Chondrocyte (in vitro differentiated cells): ENCODE measurements at regions not wholly inside any gene's neighbourhood (a gene's known extent, or its start where the extent isn't known, plus 50 kb on each side); places are given as distances from the start of the nearest gene placed in this dataset.
A peak's percentile ranks its signal among the peaks of the same experiment; 100 is the strongest.
"Not testable (repeated sequence)": the region's sequence is repeated elsewhere in the genome, so short reads cannot be mapped to it uniquely, and the experiment has no call there.

Experiments
- DNase-seq: peaks from one replicate; pipeline ENCODE4 v3.0.0; 2021; ENCODE audit warnings: mixed read lengths, low spot score
- H3K27ac Mint-ChIP-seq: one replicate; pipeline ENCODE4 v1.8.0; 2021; ENCODE audit warnings: mild to moderate bottlenecking, moderate library complexity, mixed read lengths; ENCODE audit not compliant: unreplicated experiment
- H3K27me3 Mint-ChIP-seq: 2 replicates; pipeline ENCODE4 v1.8.0; 2021; ENCODE audit warnings: low read depth, mixed read lengths
- H3K36me3 Mint-ChIP-seq: 2 replicates; pipeline ENCODE4 v1.8.0; 2021; ENCODE audit warnings: low read depth, mixed read lengths
- H3K4me1 Mint-ChIP-seq: 2 replicates; pipeline ENCODE4 v1.8.0; 2021; ENCODE audit warnings: low read depth, mild to moderate bottlenecking, mixed read lengths
- H3K4me3 Mint-ChIP-seq: one replicate; pipeline ENCODE4 v1.8.0; 2021; ENCODE audit warnings: mild to moderate bottlenecking, moderate library complexity, mixed read lengths; ENCODE audit not compliant: unreplicated experiment
- H3K9me3 Mint-ChIP-seq: 2 replicates; pipeline ENCODE4 v1.8.0; 2021; ENCODE audit warnings: low read depth, mixed read lengths
- TF ChIP-seq, protein P1 (sequence below): fragments of 200-600 bp; sonication (generic); IDR thresholded peaks from 2 replicates; pipeline ENCODE4 v1.5.0; 2021; ENCODE audit warnings: antibody characterized with exemption, mild to moderate bottlenecking, moderate library complexity

DNA sequence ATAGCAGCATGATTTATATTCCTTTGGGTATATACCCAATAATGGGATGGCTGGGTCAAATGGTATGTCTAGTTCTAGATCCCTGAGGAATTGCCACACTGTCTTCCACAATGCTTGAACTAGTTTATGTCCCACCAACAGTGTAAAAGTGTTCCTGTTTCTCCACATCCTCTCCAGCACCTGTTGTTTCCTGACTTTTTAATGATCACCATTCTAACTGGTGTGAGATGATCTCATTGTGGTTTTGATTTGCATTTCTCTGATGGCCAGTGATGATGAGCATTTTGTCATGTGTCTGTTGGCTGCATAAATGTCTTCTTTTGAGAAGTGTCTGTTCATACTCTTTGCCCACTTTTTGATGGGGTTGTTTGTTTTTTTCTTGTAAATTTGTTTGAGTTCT, 54.0 kb upstream of the GPR89A start:
- H3K4me1 Mint-ChIP-seq, H3K4me3 Mint-ChIP-seq, DNase-seq, H3K27ac Mint-ChIP-seq, H3K36me3 Mint-ChIP-seq: not testable (repeated sequence)
- Mint-ChIP-seq H3K9me3 (peaks cover 16% of the 10 kb centered on the region), H3K27me3 (peaks cover 41% of the 10 kb centered on the region)

DNA sequence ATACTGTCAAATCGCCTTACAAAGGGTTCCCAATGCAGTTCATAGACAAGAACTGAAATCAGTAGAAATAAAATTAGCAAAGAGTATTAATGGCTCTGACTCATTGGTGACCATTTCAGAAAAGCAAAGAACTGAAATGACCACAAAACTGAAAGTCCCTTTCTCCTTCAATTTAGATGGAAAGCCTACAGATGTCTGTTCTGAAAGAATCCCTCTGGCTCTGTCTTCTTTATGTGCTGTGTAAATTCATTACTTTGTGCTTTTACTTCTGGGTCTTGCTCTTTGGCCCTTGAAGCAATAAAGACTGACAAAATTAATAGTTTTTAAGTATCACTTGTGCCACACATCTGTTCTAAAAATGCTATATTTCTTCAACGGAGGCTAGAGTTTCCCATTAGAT, 62.7 kb upstream of the GPR89A start:
- Mint-ChIP-seq H3K27ac (no peak overlapping the region), H3K4me3 (no peak overlapping the region), H3K4me1 (peaks cover 17% of the 10 kb centered on the region), H3K36me3 (no peaks in the 10 kb centered on the region), H3K27me3 (peaks cover 8% of the 10 kb centered on the region), H3K9me3 (no peaks in the 10 kb centered on the region)
- TF ChIP-seq, protein P1, sequence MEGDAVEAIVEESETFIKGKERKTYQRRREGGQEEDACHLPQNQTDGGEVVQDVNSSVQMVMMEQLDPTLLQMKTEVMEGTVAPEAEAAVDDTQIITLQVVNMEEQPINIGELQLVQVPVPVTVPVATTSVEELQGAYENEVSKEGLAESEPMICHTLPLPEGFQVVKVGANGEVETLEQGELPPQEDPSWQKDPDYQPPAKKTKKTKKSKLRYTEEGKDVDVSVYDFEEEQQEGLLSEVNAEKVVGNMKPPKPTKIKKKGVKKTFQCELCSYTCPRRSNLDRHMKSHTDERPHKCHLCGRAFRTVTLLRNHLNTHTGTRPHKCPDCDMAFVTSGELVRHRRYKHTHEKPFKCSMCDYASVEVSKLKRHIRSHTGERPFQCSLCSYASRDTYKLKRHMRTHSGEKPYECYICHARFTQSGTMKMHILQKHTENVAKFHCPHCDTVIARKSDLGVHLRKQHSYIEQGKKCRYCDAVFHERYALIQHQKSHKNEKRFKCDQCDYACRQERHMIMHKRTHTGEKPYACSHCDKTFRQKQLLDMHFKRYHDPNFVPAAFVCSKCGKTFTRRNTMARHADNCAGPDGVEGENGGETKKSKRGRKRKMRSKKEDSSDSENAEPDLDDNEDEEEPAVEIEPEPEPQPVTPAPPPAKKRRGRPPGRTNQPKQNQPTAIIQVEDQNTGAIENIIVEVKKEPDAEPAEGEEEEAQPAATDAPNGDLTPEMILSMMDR: no peak
- DNase-seq: no peak

DNA sequence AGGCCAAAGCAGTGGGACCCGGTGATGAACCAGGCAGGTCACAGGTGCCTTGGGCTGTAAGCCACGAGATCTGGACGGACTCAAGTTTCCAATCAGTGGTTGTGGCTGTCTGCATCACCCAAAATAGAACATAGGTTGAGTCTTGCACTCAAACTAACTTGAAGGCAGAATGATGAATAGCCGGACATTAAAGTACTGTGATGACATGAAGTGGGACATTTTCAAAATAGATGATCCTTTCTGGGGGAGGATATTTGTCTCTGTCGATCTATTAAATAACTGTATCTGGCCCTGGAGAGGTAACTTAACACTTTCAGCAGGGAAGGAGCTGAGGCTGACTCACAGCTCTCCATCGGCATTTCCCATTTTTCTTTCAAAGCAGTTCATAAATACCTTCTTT, 66.1 kb upstream of the GPR89A start:
- H3K27me3 Mint-ChIP-seq, DNase-seq, H3K36me3 Mint-ChIP-seq, H3K9me3 Mint-ChIP-seq: not testable (repeated sequence)
- Mint-ChIP-seq H3K27ac (peak overlapping the region; percentile 90), H3K4me3 (peak overlapping the region; percentile 31), H3K4me1 (peaks cover 17% of the 10 kb centered on the region)

DNA sequence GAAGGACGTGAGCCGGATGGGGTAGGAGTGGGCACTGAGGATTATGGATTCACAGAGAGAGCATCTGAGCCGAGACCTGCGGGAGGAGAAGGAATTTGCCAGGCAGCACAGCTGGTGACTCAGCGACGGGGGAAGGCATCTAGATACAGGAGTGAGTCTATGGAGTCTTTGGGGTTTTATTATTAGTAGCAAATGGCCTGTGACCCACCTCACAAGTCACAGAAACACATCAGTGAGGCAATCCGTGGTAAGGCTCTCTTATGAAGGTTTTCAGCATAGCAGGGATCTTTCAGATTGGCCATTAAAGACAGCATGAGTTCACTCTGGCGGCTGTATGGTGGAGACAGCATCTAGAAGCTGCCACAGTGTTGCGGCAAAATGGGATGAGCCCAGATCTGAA, 66.5 kb upstream of the GPR89A start:
- H3K36me3 Mint-ChIP-seq, DNase-seq, H3K9me3 Mint-ChIP-seq: not testable (repeated sequence)
- Mint-ChIP-seq H3K4me3 (peak overlapping the region; percentile 5), H3K27me3 (peaks cover 12% of the 10 kb centered on the region), H3K27ac (peak overlapping the region; percentile 90), H3K4me1 (peaks cover 17% of the 10 kb centered on the region)

DNA sequence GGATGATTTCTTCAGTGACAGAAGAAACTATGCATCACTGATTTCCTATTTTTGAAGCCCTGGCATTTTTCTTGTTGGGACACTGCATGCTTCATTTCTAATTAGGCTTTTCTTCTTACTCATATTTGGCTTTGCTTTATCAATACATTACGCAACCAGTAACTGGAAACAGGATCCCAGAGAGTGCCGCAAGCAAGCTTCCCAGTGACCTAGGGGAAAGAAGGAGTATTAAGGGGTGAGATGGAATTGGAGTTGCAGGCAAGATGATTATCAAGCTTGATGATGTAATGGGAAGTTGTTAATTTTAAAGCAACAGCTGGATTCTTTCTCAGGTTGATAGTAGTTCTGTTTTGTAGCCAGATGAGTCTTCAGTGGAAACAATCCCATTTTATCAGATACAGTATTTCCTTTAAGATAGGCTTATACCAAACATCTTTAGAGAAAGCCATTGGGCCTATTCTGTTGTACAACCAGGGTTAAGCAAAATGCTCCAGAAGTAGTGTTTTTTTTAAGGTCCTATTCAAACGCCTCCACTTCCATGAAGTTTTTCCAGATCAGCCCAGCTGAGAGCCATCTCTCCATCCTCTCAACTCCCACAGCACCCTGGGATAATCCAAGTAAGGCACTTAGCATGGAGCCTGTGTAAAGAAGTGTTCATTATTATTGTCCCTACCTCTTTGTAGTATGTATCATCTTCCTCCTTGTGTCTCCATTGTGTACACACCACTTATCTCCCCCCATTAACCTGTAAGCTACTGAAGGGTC, 69.5 kb upstream of the GPR89A start:
- not testable (repeated sequence) for H3K27ac Mint-ChIP-seq, H3K4me3 Mint-ChIP-seq, H3K9me3 Mint-ChIP-seq, H3K36me3 Mint-ChIP-seq, H3K27me3 Mint-ChIP-seq, DNase-seq
- H3K4me1 Mint-ChIP-seq: peaks cover 22% of the 10 kb centered on the region

DNA sequence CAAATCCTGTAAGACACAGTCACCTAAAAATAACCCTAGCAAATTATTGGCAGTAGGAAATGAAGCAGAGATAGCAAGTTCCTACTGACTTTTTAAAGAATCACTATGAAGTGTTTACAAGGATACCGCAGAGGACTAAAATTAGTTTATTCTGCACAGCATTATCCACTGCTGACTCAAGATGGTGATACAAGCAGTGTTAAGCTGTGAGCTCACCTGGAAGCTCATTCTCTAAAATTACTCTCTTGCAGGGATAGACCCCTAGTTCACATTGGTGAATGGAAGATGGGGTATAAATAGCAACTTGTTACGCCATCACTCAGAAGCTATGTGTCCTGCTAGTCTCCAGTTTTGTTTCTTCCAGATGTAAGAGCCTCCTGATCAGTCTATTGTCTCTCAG, 70.8 kb upstream of the GPR89A start:
- not testable (repeated sequence) for H3K4me3 Mint-ChIP-seq, H3K27ac Mint-ChIP-seq, H3K36me3 Mint-ChIP-seq, H3K27me3 Mint-ChIP-seq, H3K9me3 Mint-ChIP-seq, DNase-seq
- peaks cover 16% of the 10 kb centered on the region for H3K4me1 Mint-ChIP-seq

DNA sequence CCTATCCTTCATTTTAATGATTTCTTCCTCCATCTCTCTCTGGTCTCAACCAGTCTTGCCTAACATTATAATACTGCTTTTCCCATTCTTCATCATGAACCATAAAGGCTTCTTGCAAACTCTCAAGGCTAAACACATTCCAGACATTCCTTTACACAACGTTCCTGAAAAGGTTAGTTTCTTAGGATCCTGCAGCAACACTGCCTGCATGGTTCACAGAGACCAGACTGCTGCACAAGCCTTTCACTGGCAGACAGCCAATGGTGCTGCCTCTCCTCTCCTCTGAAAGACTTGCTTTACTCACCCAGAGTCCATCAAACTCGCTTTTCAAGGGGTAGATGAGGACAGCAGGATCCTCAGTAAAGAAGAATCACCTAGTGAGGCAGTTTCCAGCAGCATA, 72.3 kb upstream of the GPR89A start:
- not testable (repeated sequence) for H3K36me3 Mint-ChIP-seq, H3K9me3 Mint-ChIP-seq, H3K4me3 Mint-ChIP-seq, H3K27me3 Mint-ChIP-seq, DNase-seq, H3K4me1 Mint-ChIP-seq, H3K27ac Mint-ChIP-seq

DNA sequence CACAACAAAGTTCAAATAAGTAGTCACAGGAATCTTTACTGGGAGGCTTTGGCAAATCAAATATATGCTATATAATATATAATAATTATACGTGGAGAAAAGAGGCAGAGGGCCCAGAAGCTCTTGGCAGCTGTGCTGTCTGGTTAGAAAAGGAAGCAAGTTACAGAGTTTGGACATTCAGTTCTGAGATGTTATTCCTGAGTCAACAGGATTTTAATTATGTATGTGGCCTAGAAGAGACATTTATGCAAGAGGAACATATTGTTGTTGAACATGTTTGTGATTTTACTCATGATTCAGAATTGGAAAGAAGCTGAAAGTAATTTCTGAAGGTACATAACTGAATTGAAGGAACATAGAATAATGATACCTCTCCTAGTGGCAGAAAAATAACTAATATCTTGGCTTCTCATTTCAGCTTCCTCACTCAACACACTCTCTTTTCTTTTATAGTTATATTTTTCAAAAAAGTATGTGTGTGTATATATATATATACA, 79.7 kb upstream of the GPR89A start:
- H3K27me3 Mint-ChIP-seq: peaks cover 14% of the 10 kb centered on the region
- H3K36me3 Mint-ChIP-seq, H3K9me3 Mint-ChIP-seq, H3K4me1 Mint-ChIP-seq, H3K4me3 Mint-ChIP-seq, H3K27ac Mint-ChIP-seq, DNase-seq: not testable (repeated sequence)

DNA sequence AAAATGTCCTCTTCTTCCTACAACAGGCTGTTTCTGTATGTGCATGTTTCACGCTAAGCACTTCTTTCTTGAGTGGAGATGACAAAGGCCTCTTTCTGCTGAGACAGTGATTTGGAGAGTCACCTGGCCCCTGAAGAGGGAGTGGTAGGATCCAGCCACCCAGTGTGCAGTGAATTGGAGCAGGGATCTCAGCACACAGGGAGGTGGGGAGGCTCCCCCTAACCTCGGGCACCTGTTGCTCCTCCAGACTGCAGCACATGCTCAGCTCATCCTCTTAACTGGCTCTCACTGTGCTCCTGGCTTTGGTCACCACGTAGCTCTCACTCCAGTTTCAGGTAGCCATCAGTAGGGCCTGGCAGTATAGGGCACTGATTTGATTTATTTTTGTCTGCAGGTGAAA, 87.6 kb upstream of the GPR89A start:
- H3K4me3 Mint-ChIP-seq, H3K4me1 Mint-ChIP-seq, H3K9me3 Mint-ChIP-seq, H3K36me3 Mint-ChIP-seq, DNase-seq, H3K27ac Mint-ChIP-seq: not testable (repeated sequence)
- H3K27me3 Mint-ChIP-seq: peaks cover 35% of the 10 kb centered on the region

DNA sequence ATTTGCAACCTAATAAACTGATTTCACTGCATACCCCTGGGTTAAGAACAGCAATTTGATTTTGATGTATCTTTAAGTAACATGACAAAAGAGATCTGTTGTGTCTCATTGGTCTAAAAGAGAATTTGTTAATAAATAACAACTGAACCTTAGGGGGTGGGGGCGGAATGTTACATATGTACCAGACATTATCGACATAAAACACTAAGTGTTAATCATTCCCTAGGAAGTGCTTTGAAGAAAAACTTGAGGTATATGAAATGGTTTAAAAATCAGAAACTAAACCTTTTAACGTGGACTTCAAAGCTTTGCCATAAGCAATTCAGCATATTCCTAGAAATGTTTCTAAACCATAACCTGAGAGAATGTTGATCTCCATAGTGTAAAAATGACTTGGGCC, 88.5 kb upstream of the GPR89A start:
- not testable (repeated sequence) for H3K9me3 Mint-ChIP-seq, H3K4me3 Mint-ChIP-seq, H3K4me1 Mint-ChIP-seq, H3K27ac Mint-ChIP-seq, H3K36me3 Mint-ChIP-seq, DNase-seq
- H3K27me3 Mint-ChIP-seq: peaks cover 32% of the 10 kb centered on the region

DNA sequence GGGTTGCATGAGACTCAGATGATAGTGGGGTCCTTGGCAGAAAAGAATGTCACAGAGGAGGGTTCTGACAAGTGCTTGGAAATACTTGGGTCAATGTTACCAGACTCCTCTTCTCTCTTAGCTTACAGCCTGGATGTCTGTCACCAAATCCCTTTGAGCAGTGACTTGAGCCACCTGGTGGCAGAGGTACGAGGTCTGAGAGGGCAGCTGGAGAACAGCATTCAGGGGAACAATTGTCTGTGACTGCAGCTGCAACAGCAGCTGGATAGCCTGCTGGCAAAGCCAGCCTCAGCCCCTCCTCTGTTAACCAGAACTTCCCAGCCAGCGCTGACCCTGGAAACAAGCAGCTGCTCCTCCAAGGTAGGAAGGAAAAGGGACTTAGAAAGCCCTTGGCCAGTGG, 87.6 kb upstream of the NBPF20 start:
- not testable (repeated sequence) for H3K27ac Mint-ChIP-seq, H3K4me3 Mint-ChIP-seq, DNase-seq, H3K4me1 Mint-ChIP-seq, H3K9me3 Mint-ChIP-seq, H3K36me3 Mint-ChIP-seq
- H3K27me3 Mint-ChIP-seq: peaks cover 11% of the 10 kb centered on the region

DNA sequence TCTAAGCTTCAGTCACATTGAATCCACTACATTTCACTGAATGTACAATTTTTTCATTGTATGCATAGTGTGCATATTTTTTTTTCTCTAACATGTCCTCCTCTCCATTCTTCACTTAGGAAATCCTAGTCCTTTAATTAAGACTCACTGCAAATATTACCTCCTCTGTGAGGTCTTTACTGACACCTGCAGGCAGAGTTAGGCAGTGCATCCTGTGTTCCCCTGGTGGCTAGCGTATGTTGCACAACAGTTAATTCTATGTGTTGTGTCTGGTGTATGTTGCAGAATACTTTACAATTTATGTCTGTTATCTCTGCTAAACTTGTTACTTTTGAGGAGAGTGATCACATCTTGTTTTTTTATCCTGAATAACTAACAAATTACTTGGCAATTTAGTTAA, 82.7 kb upstream of the NBPF20 start:
- not testable (repeated sequence) for H3K36me3 Mint-ChIP-seq, H3K4me3 Mint-ChIP-seq, DNase-seq, H3K4me1 Mint-ChIP-seq, H3K27me3 Mint-ChIP-seq, H3K27ac Mint-ChIP-seq, H3K9me3 Mint-ChIP-seq
